Fibroblast of lung (primary cell): ENCODE measurements at regions not wholly inside any gene's neighbourhood (a gene's known extent, or its start where the extent isn't known, plus 50 kb on each side); places are given as distances from the start of the nearest gene placed in this dataset.

Experiments
- DNase-seq, 2 donors: peaks; one replicate each; pipeline versions ENCODE4 v3.0.0 to v3.0.0-alpha.2; 2010; ENCODE audit warnings: low read depth in 2 of 2
- H2AFZ ChIP-seq: 2 replicates; pipeline ENCODE4 v1.5.1; 2012; ENCODE audit warnings: low read length, control low read depth, inconsistent platforms
- H3K27ac ChIP-seq: 2 replicates; pipeline ENCODE4 v1.5.1; 2011; ENCODE audit warnings: low read length, control low read depth; ENCODE audit not compliant: insufficient read depth
- H3K27me3 ChIP-seq: 2 replicates; pipeline ENCODE4 v1.5.1; 2011; ENCODE audit warnings: mild to moderate bottlenecking, low read length; ENCODE audit not compliant: control insufficient read depth, insufficient read depth
- H3K36me3 ChIP-seq: 2 replicates; pipeline ENCODE4 v1.5.1; 2011; ENCODE audit warnings: low read length; ENCODE audit not compliant: control insufficient read depth, insufficient read depth
- H3K4me1 ChIP-seq: 2 replicates; pipeline ENCODE4 v1.5.1; 2011; ENCODE audit warnings: low read length; ENCODE audit not compliant: control insufficient read depth, insufficient read depth; ENCODE audit errors: extremely low read depth
- H3K4me2 ChIP-seq: 2 replicates; pipeline ENCODE4 v1.5.1; 2011; ENCODE audit warnings: low read length, control low read depth; ENCODE audit not compliant: insufficient read depth; ENCODE audit errors: extremely low read depth
- H3K4me3 ChIP-seq, 4 experiments: fragments of 200-600 bp in 1 of 4; sonication (generic) in 1 of 4; replicated peaks in 1 of 4; 2 replicates each; pipeline ENCODE4 v1.5.1; 2011 to 2016; ENCODE audit warnings: low read length in 4 of 4, low read depth in 3 of 4, mild to moderate bottlenecking in 3 of 4, control low read depth in 2 of 4, inconsistent platforms in 1 of 4, mixed read lengths in 1 of 4; ENCODE audit not compliant: insufficient read depth in 1 of 4; ENCODE audit errors: control extremely low read depth in 1 of 4
- H3K79me2 ChIP-seq: 2 replicates; pipeline ENCODE4 v1.5.1; 2012; ENCODE audit warnings: mild to moderate bottlenecking, low read length, inconsistent platforms; ENCODE audit not compliant: control insufficient read depth, insufficient read depth
- H3K9ac ChIP-seq: 2 replicates; pipeline ENCODE4 v1.5.1; 2011; ENCODE audit warnings: mild to moderate bottlenecking, low read length, control low read depth; ENCODE audit not compliant: insufficient read depth
- H3K9me3 ChIP-seq: 2 replicates; pipeline ENCODE4 v1.5.1; 2012; ENCODE audit warnings: low read depth, low read length; ENCODE audit not compliant: control insufficient read depth, insufficient read depth
- H4K20me1 ChIP-seq: 2 replicates; pipeline ENCODE4 v1.5.1; 2011; ENCODE audit warnings: low read length; ENCODE audit not compliant: control insufficient read depth, insufficient read depth; ENCODE audit errors: extremely low read depth
- CTCF ChIP-seq, 2 donors: IDR thresholded peaks in 1 of 2; conservative IDR thresholded peaks in 1 of 2; 1 replicate in 1 of 2; 2 replicates in 1 of 2; pipeline ENCODE4 v1.5.1; 2011 to 2012; ENCODE audit warnings: low read length in 2 of 2, control low read depth in 1 of 2, inconsistent platforms in 1 of 2, low read depth in 1 of 2, mild to moderate bottlenecking in 1 of 2
- EZH2 ChIP-seq: IDR thresholded peaks from 2 replicates; pipeline ENCODE4 v1.5.1; 2012; ENCODE audit warnings: low read length, control low read depth, mild to moderate bottlenecking; ENCODE audit errors: missing control alignments

DNA sequence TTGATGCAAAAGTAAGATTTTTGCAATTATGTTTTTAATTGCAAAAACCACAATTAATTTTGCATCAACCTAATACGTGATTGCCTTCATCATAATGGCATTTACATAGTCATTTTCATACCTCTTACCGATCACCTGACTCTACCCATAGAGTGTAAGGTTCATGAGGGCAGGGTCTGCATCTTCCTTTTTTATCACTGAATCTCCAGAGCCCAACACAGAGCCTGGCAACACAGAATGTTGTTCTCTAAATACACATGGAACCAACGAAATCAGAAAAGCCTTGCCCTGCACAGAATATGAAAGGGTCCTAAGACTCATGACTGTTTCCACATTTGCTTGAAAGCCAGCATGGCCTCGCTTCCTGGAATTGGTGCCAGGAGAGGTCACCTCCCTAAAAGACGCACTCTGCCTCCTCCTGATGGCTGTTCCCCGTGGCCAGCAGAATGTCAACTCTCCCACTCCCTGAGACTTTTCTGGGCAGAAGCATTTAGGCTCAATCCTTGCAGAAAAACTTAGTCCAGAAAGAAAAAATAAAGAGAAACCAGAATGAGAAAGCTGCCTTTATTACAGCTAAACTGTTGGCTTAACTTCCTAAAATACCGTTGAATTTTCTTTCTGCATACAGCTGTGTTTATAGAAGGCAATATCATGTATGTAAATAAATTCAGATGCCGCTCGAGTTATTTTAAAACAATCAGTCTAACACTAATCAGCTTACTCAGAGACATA is 327.8 kb upstream of the MAF start:
- H3K27me3 ChIP-seq: no peaks in the 10 kb centered on the region
- peak in 1 of 2 donors; percentile 28 for DNase-seq
- TF ChIP-seq EZH2 (no peak), CTCF (conservative IDR thresholded peaks at IDR 0.05 in 1 of 2, IDR thresholded peaks at IDR 0.05 in 1 of 2; ENCODE audit: low read depth in 1 of 2, low read length in 2 of 2) (no peak)
- H3K4me3 ChIP-seq: no peak overlapping the region
- no peak overlapping the region for H3K27ac ChIP-seq
- no peaks in the 10 kb centered on the region for H4K20me1 ChIP-seq
- no peaks in the 10 kb centered on the region for H3K79me2 ChIP-seq
- no peaks in the 10 kb centered on the region for H3K36me3 ChIP-seq
- no peak overlapping the region for H2AFZ ChIP-seq
- H3K9ac ChIP-seq: no peak overlapping the region
- no peaks in the 10 kb centered on the region for H3K4me1 ChIP-seq
- no peaks in the 10 kb centered on the region for H3K9me3 ChIP-seq
- H3K4me2 ChIP-seq: no peak overlapping the region

GRCh38 chr16:79926451-79927205 is 326.1 kb upstream of the MAF start:
- Histone ChIP-seq H3K9ac (no peak overlapping the region), H3K4me2 (no peak overlapping the region), H2AFZ (no peak overlapping the region), H3K36me3 (no peaks in the 10 kb centered on the region), H3K27ac (no peak overlapping the region), H4K20me1 (no peaks in the 10 kb centered on the region), H3K79me2 (no peaks in the 10 kb centered on the region), H3K27me3 (no peaks in the 10 kb centered on the region), H3K4me3 (no peak overlapping the region), H3K9me3 (no peaks in the 10 kb centered on the region), H3K4me1 (no peaks in the 10 kb centered on the region)
- TF ChIP-seq EZH2: no peak
- TF ChIP-seq CTCF (conservative IDR thresholded peaks at IDR 0.05 in 1 of 2, IDR thresholded peaks at IDR 0.05 in 1 of 2; ENCODE audit: low read depth in 1 of 2, low read length in 2 of 2): no peak
- no peak for DNase-seq

- H3K4me3 ChIP-seq: no peak overlapping the region
- no peak overlapping the region for H3K27ac ChIP-seq
- no peaks in the 10 kb centered on the region for H3K27me3 ChIP-seq
- H3K4me1 ChIP-seq: no peaks in the 10 kb centered on the region
- H3K36me3 ChIP-seq: no peaks in the 10 kb centered on the region
- no peaks in the 10 kb centered on the region for H4K20me1 ChIP-seq
- H3K9me3 ChIP-seq: no peaks in the 10 kb centered on the region
- H3K9ac ChIP-seq: no peak overlapping the region
- TF ChIP-seq EZH2 (no peak), CTCF (conservative IDR thresholded peaks at IDR 0.05 in 1 of 2, IDR thresholded peaks at IDR 0.05 in 1 of 2; ENCODE audit: low read depth in 1 of 2, low read length in 2 of 2) (no peak)
- H2AFZ ChIP-seq: no peak overlapping the region
- no peaks in the 10 kb centered on the region for H3K79me2 ChIP-seq
- no peak for DNase-seq
- H3K4me2 ChIP-seq: no peak overlapping the region
Observed at GRCh38 chr16:79923431-79923830, 322.9 kb upstream of the MAF start.
